ENCODE measurements at regions not wholly inside any gene's neighbourhood (a gene's known extent, or its start where the extent isn't known, plus 50 kb on each side); places are given as distances from the start of the nearest gene placed in this dataset.
"Not testable (repeated sequence)": the region's sequence is repeated elsewhere in the genome, so short reads cannot be mapped to it uniquely, and the experiment has no call there.

GRCh38 chr18:29838556-29838955 is 1204.0 kb downstream of the DSC3 start:
- Histone ChIP-seq H3K4me1 (ENCODE audit: control insufficient read depth, insufficient read depth, low read length) (no peaks in the 10 kb centered on the region), H3K27me3 (ENCODE audit: control insufficient read depth, insufficient read depth, low read length) (no peaks in the 10 kb centered on the region), H3K36me3 (ENCODE audit: control insufficient read depth, insufficient read depth, low read length) (no peaks in the 10 kb centered on the region), H3K4me3 (ENCODE audit: low read length) (no peak overlapping the region), H3K9ac (ENCODE audit: low read length) (no peak overlapping the region), H3K27ac (ENCODE audit: low read depth, low read length) (no peak overlapping the region)

- Histone ChIP-seq H3K27me3 (ENCODE audit: control insufficient read depth, insufficient read depth, low read length) (no peaks in the 10 kb centered on the region), H3K4me1 (ENCODE audit: control insufficient read depth, insufficient read depth, low read length) (no peaks in the 10 kb centered on the region), H3K9ac (ENCODE audit: low read length) (no peak overlapping the region), H3K4me3 (ENCODE audit: low read length) (no peak overlapping the region), H3K27ac (ENCODE audit: low read depth, low read length) (no peak overlapping the region), H3K36me3 (ENCODE audit: control insufficient read depth, insufficient read depth, low read length) (no peaks in the 10 kb centered on the region)
Observed at GRCh38 chr18:29823671-29824070, 1218.9 kb downstream of the DSC3 start.

- Histone ChIP-seq H3K27ac (ENCODE audit: low read depth, low read length) (no peak overlapping the region), H3K27me3 (ENCODE audit: control insufficient read depth, insufficient read depth, low read length) (no peaks in the 10 kb centered on the region), H3K4me1 (ENCODE audit: control insufficient read depth, insufficient read depth, low read length) (no peaks in the 10 kb centered on the region), H3K36me3 (ENCODE audit: control insufficient read depth, insufficient read depth, low read length) (no peaks in the 10 kb centered on the region), H3K9ac (ENCODE audit: low read length) (no peak overlapping the region), H3K4me3 (ENCODE audit: low read length) (no peak overlapping the region)
Observed at GRCh38 chr18:29821544-29821943, 1221.0 kb downstream of the DSC3 start.

DNA sequence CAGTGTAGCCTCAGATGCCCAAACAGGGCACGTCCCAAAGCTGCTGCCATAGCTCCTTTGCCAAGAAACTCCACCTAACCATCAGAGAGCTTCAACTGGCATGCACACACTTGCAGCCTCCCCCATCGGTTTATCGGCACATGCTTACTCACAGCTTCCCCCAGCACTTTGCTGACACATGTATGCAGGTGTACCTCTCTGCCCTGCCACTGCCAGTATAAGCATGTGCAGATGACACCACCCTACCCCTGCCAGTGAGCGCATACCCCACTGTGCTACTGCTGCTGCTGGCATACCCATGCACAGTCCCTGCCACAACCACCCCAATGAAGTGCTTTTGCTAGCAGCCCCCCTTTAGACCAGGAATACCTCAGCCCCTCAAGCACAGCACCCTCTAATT is 1231.0 kb downstream of the DSC3 start:
- Histone ChIP-seq H3K4me3 (ENCODE audit: low read length) (no peak overlapping the region), H3K36me3 (ENCODE audit: control insufficient read depth, insufficient read depth, low read length) (no peaks in the 10 kb centered on the region), H3K27ac (ENCODE audit: low read depth, low read length) (no peak overlapping the region), H3K4me1 (ENCODE audit: control insufficient read depth, insufficient read depth, low read length) (no peaks in the 10 kb centered on the region), H3K9ac (ENCODE audit: low read length) (no peak overlapping the region), H3K27me3 (ENCODE audit: control insufficient read depth, insufficient read depth, low read length) (no peaks in the 10 kb centered on the region)

DNA sequence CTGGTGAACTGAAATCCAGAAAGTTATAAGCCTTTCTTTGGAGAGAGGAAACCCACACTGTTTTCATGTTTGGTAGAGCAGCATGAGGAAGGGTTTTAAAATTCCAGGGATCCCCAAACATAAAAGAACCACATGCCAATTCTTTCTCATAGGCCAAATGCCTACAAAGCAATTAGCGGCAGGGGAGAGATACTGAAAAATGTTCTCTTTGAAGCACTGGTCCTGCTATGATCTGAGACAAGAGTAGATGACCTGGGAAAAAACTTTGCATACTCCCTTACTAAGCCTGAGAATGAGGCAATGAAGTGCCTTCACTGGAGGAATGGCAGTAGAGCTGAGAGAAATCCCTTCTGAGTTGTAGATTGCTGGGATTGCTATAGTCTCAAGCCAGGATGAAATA is 1261.7 kb downstream of the DSC3 start:
- Histone ChIP-seq H3K4me1 (ENCODE audit: control insufficient read depth, insufficient read depth, low read length) (no peaks in the 10 kb centered on the region), H3K27ac (ENCODE audit: low read depth, low read length) (no peak overlapping the region), H3K9ac (ENCODE audit: low read length) (no peak overlapping the region), H3K27me3 (ENCODE audit: control insufficient read depth, insufficient read depth, low read length) (no peaks in the 10 kb centered on the region), H3K4me3 (ENCODE audit: low read length) (no peak overlapping the region), H3K36me3 (ENCODE audit: control insufficient read depth, insufficient read depth, low read length) (no peaks in the 10 kb centered on the region)

DNA sequence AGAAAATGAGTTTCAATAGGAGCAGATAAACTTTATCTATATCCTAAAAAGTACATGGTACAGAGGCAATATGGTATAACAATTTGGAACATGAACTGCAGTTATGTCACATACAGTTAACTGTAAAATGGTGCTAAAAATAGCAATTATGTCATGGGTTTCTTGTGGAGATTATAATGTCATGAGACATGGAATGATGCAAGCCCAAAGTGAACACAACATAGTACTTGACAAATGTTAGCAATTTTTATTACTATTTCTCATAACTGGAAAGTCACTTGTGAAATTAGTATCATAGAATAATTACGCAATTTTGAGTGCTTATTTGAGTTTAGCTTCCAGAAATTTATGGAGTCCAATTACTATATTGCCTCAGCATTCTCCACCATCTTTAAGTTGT is 1263.4 kb downstream of the DSC3 start:
- Histone ChIP-seq H3K36me3 (ENCODE audit: control insufficient read depth, insufficient read depth, low read length) (no peaks in the 10 kb centered on the region), H3K27me3 (ENCODE audit: control insufficient read depth, insufficient read depth, low read length) (no peaks in the 10 kb centered on the region), H3K4me3 (ENCODE audit: low read length) (no peak overlapping the region), H3K27ac (ENCODE audit: low read depth, low read length) (no peak overlapping the region), H3K9ac (ENCODE audit: low read length) (no peak overlapping the region), H3K4me1 (ENCODE audit: control insufficient read depth, insufficient read depth, low read length) (no peaks in the 10 kb centered on the region)

DNA sequence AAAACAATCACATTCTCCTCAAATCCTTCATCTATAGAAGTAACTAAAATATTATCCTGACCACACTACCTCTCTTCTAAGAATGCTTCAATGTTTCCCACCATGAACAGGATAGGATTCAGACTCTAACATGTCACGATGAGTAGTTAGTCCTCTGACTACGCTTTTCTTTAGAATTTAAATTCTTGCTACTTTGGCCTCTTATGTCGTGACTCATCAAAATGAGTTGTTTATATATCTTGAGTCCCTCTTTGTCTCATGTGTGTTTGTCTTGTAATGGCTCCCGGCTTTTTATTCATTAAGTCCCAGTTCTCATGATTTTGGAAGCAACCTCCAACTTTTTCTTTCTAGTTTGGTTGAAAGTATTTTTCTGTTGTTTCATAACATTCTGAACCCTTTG is 1289.2 kb downstream of the DSC3 start:
- H3K36me3 ChIP-seq (ENCODE audit: control insufficient read depth, insufficient read depth, low read length) = no peaks in the 10 kb centered on the region
- no peak overlapping the region for H3K4me3 ChIP-seq (ENCODE audit: low read length)
- no peaks in the 10 kb centered on the region for H3K4me1 ChIP-seq (ENCODE audit: control insufficient read depth, insufficient read depth, low read length)
- H3K27ac ChIP-seq (ENCODE audit: low read depth, low read length) = no peak overlapping the region
- no peaks in the 10 kb centered on the region for H3K27me3 ChIP-seq (ENCODE audit: control insufficient read depth, insufficient read depth, low read length)
- no peak overlapping the region for H3K9ac ChIP-seq (ENCODE audit: low read length)

- no peak overlapping the region for H3K9ac ChIP-seq (ENCODE audit: low read length)
- no peaks in the 10 kb centered on the region for H3K4me1 ChIP-seq (ENCODE audit: control insufficient read depth, insufficient read depth, low read length)
- H3K27me3 ChIP-seq (ENCODE audit: control insufficient read depth, insufficient read depth, low read length) = no peaks in the 10 kb centered on the region
- no peak overlapping the region for H3K27ac ChIP-seq (ENCODE audit: low read depth, low read length)
- no peak overlapping the region for H3K4me3 ChIP-seq (ENCODE audit: low read length)
- no peaks in the 10 kb centered on the region for H3K36me3 ChIP-seq (ENCODE audit: control insufficient read depth, insufficient read depth, low read length)
Observed at GRCh38 chr18:29749704-29750103, 1292.8 kb downstream of the DSC3 start.

DNA sequence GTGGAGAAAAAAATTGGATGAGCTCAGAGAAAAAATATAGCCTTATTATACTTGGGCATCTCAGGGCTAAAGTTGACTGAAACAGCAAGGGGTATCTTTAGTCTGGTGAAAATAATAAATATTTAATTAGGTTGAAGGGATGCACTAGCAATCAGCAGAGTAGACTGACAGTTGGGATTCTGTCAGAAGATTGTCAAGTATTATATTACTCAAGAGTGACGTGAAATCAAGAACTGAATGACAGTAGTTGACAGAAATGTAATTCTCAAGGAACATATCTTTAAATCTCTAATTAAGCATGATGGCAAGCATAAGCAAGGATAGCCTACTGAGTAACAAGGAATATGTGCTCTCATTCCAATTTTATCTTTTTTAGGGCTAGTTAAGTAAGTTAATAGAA is 1301.1 kb downstream of the DSC3 start:
- Histone ChIP-seq H3K36me3 (ENCODE audit: control insufficient read depth, insufficient read depth, low read length) (no peaks in the 10 kb centered on the region), H3K4me1 (ENCODE audit: control insufficient read depth, insufficient read depth, low read length) (no peaks in the 10 kb centered on the region), H3K9ac (ENCODE audit: low read length) (no peak overlapping the region), H3K27ac (ENCODE audit: low read depth, low read length) (no peak overlapping the region), H3K27me3 (ENCODE audit: control insufficient read depth, insufficient read depth, low read length) (no peaks in the 10 kb centered on the region), H3K4me3 (ENCODE audit: low read length) (no peak overlapping the region)

DNA sequence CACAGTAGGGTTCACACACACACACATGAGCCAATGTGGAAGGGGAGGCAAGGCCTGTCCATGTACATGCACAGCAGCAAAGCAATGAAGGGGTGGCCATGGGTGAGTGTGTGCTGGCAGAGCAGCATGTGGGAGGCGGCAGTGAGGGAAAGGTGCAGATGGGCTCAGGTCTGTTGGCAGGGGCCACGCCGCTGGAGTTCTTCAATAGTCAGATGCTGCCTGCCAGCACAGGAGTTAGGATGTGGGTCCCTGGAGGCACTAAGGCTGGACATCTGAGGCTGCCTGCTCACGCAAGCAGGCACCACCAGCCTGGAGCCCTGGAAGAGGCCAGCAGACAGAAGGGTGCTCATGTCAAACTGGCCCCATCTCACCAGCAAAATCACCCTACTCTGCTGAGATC is 1304.9 kb downstream of the DSC3 start:
- Histone ChIP-seq H3K9ac (ENCODE audit: low read length) (no peak overlapping the region), H3K27ac (ENCODE audit: low read depth, low read length) (no peak overlapping the region), H3K27me3 (ENCODE audit: control insufficient read depth, insufficient read depth, low read length) (no peaks in the 10 kb centered on the region), H3K4me3 (ENCODE audit: low read length) (no peak overlapping the region), H3K4me1 (ENCODE audit: control insufficient read depth, insufficient read depth, low read length) (no peaks in the 10 kb centered on the region), H3K36me3 (ENCODE audit: control insufficient read depth, insufficient read depth, low read length) (no peaks in the 10 kb centered on the region)

DNA sequence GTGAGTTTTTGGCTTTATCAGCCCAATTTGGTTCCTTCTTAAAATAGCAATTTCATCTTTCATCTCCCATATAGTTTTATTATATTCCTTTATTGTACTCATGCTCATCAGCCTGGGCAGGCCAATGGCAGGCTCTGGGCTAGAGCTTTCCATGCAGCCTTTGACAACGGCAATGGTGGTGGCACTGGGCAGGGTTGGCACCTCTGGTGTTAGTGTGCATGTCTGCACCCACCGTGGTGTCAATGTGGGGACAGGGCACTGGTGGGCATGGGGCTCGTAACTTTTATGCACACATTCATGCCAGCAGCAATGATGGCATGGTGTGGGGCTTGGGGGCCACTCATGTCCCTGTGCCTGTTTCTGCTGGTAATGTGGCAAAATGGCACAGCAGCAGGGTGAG is 1305.4 kb downstream of the DSC3 start:
- Histone ChIP-seq H3K36me3 (ENCODE audit: control insufficient read depth, insufficient read depth, low read length) (no peaks in the 10 kb centered on the region), H3K4me1 (ENCODE audit: control insufficient read depth, insufficient read depth, low read length) (no peaks in the 10 kb centered on the region), H3K27ac (ENCODE audit: low read depth, low read length) (no peak overlapping the region), H3K9ac (ENCODE audit: low read length) (no peak overlapping the region), H3K4me3 (ENCODE audit: low read length) (no peak overlapping the region), H3K27me3 (ENCODE audit: control insufficient read depth, insufficient read depth, low read length) (no peaks in the 10 kb centered on the region)

- Histone ChIP-seq H3K36me3 (ENCODE audit: control insufficient read depth, insufficient read depth, low read length) (no peaks in the 10 kb centered on the region), H3K4me3 (ENCODE audit: low read length) (no peak overlapping the region), H3K4me1 (ENCODE audit: control insufficient read depth, insufficient read depth, low read length) (no peaks in the 10 kb centered on the region)
Observed at GRCh38 chr18:29730073-29730472, 1312.5 kb downstream of the DSC3 start.

DNA sequence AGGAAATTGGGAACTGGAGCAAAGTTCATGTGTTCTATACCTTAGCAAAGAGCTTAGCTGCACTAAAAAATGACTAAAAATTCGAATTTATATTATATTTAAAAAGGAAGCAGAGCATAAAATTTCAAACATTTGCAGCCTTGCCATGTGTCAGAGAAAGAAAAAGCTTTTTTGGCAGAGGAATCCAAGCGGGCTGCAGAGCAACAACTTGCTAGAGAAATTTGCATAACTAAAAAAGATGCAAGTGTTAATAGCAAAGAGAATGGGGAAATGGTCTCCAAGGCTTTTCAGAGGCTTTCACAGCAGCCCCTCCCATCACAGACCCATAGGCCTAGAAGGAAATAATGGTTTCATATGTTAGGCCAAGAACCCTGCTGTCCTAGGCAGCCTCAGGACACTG is 1315.9 kb downstream of the DSC3 start:
- Histone ChIP-seq H3K9ac (ENCODE audit: low read length) (no peak overlapping the region), H3K27me3 (ENCODE audit: control insufficient read depth, insufficient read depth, low read length) (no peaks in the 10 kb centered on the region), H3K4me1 (ENCODE audit: control insufficient read depth, insufficient read depth, low read length) (no peaks in the 10 kb centered on the region), H3K4me3 (ENCODE audit: low read length) (no peak overlapping the region), H3K27ac (ENCODE audit: low read depth, low read length) (no peak overlapping the region), H3K36me3 (ENCODE audit: control insufficient read depth, insufficient read depth, low read length) (no peaks in the 10 kb centered on the region)

More at GRCh38 chr18:29730073-29730472, 1312.5 kb downstream of the DSC3 start:
- H3K27ac ChIP-seq (ENCODE audit: low read depth, low read length) = no peak overlapping the region
- H3K27me3 ChIP-seq (ENCODE audit: control insufficient read depth, insufficient read depth, low read length) = no peaks in the 10 kb centered on the region
- no peak overlapping the region for H3K9ac ChIP-seq (ENCODE audit: low read length)

DNA sequence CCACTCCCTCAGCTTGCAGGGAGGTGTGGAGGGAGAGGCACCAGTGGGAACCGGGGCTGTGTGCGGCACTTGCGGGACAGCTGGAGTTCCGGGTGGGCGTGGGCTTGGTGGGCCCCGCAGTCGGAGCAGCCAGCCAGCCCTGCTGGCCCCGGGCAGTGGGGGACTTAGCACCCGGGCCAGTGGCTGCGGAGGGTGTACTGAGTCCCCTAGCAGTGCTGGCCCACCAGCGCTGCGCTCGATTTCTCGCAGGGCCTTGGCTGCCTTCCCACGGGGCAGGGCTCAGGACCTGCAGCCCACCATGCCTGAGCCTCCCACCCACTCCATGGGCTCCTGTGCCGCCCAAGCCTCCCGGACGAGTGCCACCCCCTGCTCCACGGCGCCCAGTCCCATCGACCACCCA is 1319.1 kb downstream of the DSC3 start:
- not testable (repeated sequence) for H3K36me3 ChIP-seq (ENCODE audit: control insufficient read depth, insufficient read depth, low read length); H3K27ac ChIP-seq (ENCODE audit: low read depth, low read length); H3K9ac ChIP-seq (ENCODE audit: low read length); H3K4me1 ChIP-seq (ENCODE audit: control insufficient read depth, insufficient read depth, low read length); H3K4me3 ChIP-seq (ENCODE audit: low read length); H3K27me3 ChIP-seq (ENCODE audit: control insufficient read depth, insufficient read depth, low read length)
